ENCODE measurements at regions not wholly inside any gene's neighbourhood (a gene's known extent, or its start where the extent isn't known, plus 50 kb on each side); places are given as distances from the start of the nearest gene placed in this dataset.

GRCh38 chr3:170726976-170727661 is 141.2 kb upstream of the SLC7A14 start (continued):
- TF ChIP-seq CTCF (IDR thresholded peaks at IDR 0.05 in 2 of 3, conservative IDR thresholded peaks at IDR 0.05 in 1 of 3; ENCODE audit: insufficient read depth in 2 of 3, low read depth in 1 of 3, low read length in 3 of 3) (no peak), ZNF324 (CRISPR knock-in tag; IDR thresholded peaks at IDR 0.05) (0 out of 2 replicates have a peak, but pooled peaks have one; percentile 10), MCM2 (IDR thresholded peaks at IDR 0.05; ENCODE audit: low read depth) (no peak), NCOA1 (IDR thresholded peaks at IDR 0.05; ENCODE audit: low read depth) (peak; percentile 20; the same call in 1 of the 2 replicates), NBN (IDR thresholded peaks at IDR 0.05; ENCODE audit: low read depth) (peak; percentile 74; the same call in 1 of the 2 replicates), ZNF518B (CRISPR knock-in tag; IDR thresholded peaks at IDR 0.05) (no peak), GATA2 (CRISPR knock-in tag; IDR thresholded peaks at IDR 0.05) (0 out of 2 replicates have a peak, but pooled peaks have one; percentile 30), ZEB2 (IDR thresholded peaks at IDR 0.05) (0 out of 2 replicates have a peak, but pooled peaks have one; percentile 31), U2AF1 (optimal IDR thresholded peaks at IDR 0.05; ENCODE audit: low read depth, low read length) (no peak), MBD2 (IDR thresholded peaks at IDR 0.05; ENCODE audit: borderline replicate concordance, low read depth) (no peak; the same call in 1 of the 2 replicates), TCF3 (CRISPR knock-in tag; IDR thresholded peaks at IDR 0.05) (no peak), TGIF2 (CRISPR knock-in tag; IDR thresholded peaks at IDR 0.05) (no peak), RAD21 (CRISPR knock-in tag; conservative IDR thresholded peaks at IDR 0.05 in 1 of 2, IDR thresholded peaks at IDR 0.05 in 1 of 2) (no peak), BCL6 (CRISPR knock-in tag; IDR thresholded peaks at IDR 0.05) (no peak), FOXP4 (CRISPR knock-in tag; IDR thresholded peaks at IDR 0.05; ENCODE audit: borderline replicate concordance) (no peak), FIP1L1 (IDR thresholded peaks at IDR 0.05; ENCODE audit: low read depth, low read length, poor library complexity, severe bottlenecking) (no peak), NKRF (IDR thresholded peaks at IDR 0.05; ENCODE audit: borderline replicate concordance) (no peak), ETV5 (CRISPR knock-in tag; IDR thresholded peaks at IDR 0.05; ENCODE audit: low read depth) (no peak)

Measured in K562 (cell line).